Testis (tissue), 2 donors: ENCODE measurements at regions not wholly inside any gene's neighbourhood (a gene's known extent, or its start where the extent isn't known, plus 50 kb on each side); places are given as distances from the start of the nearest gene placed in this dataset.

Source experiments
- DNase-seq: peaks from one replicate; pipeline ENCODE4 v3.0.0-alpha.2; 2019
- H3K27ac ChIP-seq, 2 donors: fragments of 200-600 bp; sonication (generic); one replicate each; pipeline ENCODE4 v1.5.1; 2019
- H3K27me3 ChIP-seq: fragments of 200-600 bp; sonication (generic); one replicate; pipeline ENCODE4 v1.5.1; 2019
- H3K36me3 ChIP-seq: fragments of 200-600 bp; sonication (generic); one replicate; pipeline ENCODE4 v1.5.1; 2017; ENCODE audit warnings: low read depth; ENCODE audit errors: missing control alignments
- H3K4me1 ChIP-seq: fragments of 200-600 bp; sonication (generic); one replicate; pipeline ENCODE4 v1.5.1; 2019
- H3K4me3 ChIP-seq, 2 donors: fragments of 200-600 bp; sonication (generic); one replicate each; pipeline ENCODE4 v1.5.1; 2017 to 2019
- H3K9me3 ChIP-seq: fragments of 200-600 bp; sonication (generic); one replicate; pipeline ENCODE4 v1.5.1; 2017
- POLR2A ChIP-seq: fragments of 450-650 bp; IDR thresholded peaks from one replicate; pipeline ENCODE4 v1.6.1; 2017; ENCODE audit warnings: antibody characterized with exemption, mild to moderate bottlenecking, moderate library complexity
- WGBS, 2 donors: methylation state at CpG; one replicate each; pipeline ENCODE4 v1.1.5; 2018; 5-methylcytosine and 5-hydroxymethylcytosine counted together
- intact Hi-C: fragments of 100-400 bp; cut with DNase I; formaldehyde crosslinking; loops from one replicate; pipeline ENCODE4 v1.15.1; 2023; ENCODE audit warnings: low total_unique reads
- TF ChIP-seq, protein P1 (sequence below), 3 experiments: fragments of 450-650 bp in 2 of 3; fragments of 200-600 bp in 1 of 3; sonication (generic) in 1 of 3; IDR thresholded peaks; one replicate each; pipeline ENCODE4 v1.5.1; 2016 to 2019; ENCODE audit warnings: antibody characterized with exemption in 3 of 3, mild to moderate bottlenecking in 2 of 3, moderate library complexity in 1 of 3

DNA sequence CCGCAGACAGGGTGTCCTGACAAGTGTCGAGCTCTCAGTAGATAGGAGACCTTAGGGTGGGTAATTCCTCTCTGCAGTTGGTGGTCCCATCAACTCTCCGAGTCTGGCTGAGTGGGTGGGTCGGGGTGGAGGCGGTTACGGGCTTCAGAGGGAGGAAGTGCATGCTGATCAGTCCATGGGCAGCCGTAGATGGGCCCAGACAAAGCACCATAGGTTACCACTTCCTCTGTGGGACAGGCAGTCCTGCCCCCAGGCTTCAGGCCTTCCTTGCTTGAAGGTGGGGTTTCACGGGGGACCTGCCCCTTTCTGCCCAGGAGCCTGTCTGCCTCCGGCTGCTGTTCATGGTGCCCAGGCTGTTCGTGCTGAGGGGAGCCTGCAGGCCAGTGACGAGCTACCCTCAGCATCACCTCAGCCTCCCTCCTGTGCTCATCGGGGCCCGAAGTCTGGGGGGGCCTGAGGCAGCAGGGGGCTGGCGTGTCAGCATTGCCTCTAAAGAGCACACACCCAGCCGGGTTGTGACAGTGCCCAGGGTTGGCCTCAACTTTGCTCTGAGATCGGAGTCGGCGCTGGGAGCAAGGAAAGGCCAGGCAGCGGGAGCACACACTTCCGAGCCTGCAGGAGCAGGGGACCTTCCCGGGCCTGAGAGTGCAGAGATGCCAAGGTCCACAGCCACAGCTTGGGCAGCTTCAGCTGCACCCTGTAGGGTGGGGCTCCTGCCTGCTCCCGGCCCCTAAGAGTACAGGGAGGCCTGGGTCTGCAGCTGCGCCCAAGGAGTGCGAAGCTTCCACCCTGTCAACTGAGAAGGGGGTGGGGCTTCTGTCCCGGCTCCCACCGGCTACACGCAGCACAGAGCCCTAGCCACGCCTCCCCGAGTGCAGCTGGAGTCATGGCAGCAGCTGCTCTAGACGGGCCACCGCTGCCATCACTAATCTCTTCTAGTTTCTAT, 225.4 kb upstream of the NRIP1 start:
- Histone ChIP-seq H3K27me3 (no peaks in the 10 kb centered on the region), H3K4me3 (peak overlapping the region in 1 of 2 donors; percentile 29), H3K36me3 (no peaks in the 10 kb centered on the region), H3K27ac (no peak overlapping the region), H3K4me1 (no peaks in the 10 kb centered on the region), H3K9me3 (no peaks in the 10 kb centered on the region)
- DNase-seq: peak; percentile 55
- 47 to 57% methylated on average over 12 to 31 of the region's 31 CpGs for WGBS, 2 donors
- intact Hi-C loops: no loop called here
- TF ChIP-seq POLR2A: no peak
- TF ChIP-seq, protein P1, sequence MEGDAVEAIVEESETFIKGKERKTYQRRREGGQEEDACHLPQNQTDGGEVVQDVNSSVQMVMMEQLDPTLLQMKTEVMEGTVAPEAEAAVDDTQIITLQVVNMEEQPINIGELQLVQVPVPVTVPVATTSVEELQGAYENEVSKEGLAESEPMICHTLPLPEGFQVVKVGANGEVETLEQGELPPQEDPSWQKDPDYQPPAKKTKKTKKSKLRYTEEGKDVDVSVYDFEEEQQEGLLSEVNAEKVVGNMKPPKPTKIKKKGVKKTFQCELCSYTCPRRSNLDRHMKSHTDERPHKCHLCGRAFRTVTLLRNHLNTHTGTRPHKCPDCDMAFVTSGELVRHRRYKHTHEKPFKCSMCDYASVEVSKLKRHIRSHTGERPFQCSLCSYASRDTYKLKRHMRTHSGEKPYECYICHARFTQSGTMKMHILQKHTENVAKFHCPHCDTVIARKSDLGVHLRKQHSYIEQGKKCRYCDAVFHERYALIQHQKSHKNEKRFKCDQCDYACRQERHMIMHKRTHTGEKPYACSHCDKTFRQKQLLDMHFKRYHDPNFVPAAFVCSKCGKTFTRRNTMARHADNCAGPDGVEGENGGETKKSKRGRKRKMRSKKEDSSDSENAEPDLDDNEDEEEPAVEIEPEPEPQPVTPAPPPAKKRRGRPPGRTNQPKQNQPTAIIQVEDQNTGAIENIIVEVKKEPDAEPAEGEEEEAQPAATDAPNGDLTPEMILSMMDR (IDR thresholded peaks at IDR 0.05): no peak

DNA sequence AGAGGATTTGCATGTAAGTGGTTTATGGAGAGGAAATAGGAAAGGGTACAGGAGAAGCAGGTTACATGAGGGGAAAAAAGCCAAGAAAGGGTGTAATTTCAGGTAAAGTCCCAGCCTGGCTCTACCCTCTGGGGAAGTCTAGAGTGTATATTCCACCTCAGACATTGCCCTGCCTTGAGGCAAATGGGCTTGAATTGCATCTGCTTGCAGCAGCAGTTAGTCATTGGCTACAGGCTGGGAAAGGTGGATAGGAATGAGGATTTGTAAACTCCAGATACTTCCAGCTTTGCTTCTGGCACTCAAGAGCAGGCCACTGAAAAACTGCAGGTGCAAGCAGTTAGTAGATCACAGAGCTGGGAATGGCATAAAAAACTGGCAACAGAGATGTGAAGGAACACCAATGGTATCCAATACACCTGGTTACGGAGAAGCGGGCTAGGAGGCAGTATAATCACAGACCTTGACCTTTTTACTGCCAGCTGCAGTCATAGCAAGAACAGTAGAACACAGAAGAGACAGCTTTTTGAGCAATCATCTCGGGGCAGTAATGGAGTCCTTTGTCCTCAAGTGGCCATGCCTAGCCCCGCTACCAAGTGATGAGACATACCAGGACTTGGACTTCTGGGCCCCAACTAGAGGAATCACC, 226.9 kb upstream of the NRIP1 start:
- H3K27me3 ChIP-seq: no peaks in the 10 kb centered on the region
- H3K4me3 ChIP-seq: no peak overlapping the region
- H3K4me1 ChIP-seq: no peaks in the 10 kb centered on the region
- H3K36me3 ChIP-seq: no peaks in the 10 kb centered on the region
- intact Hi-C loops: no loop called here
- no peaks in the 10 kb centered on the region for H3K9me3 ChIP-seq
- TF ChIP-seq, protein P1 (IDR thresholded peaks at IDR 0.05): no peak
- TF ChIP-seq POLR2A: no peak
- 78 to 86% methylated on average over 4 of the region's 4 CpGs for WGBS, 2 donors
- DNase-seq: no peak
- no peak overlapping the region for H3K27ac ChIP-seq

DNA sequence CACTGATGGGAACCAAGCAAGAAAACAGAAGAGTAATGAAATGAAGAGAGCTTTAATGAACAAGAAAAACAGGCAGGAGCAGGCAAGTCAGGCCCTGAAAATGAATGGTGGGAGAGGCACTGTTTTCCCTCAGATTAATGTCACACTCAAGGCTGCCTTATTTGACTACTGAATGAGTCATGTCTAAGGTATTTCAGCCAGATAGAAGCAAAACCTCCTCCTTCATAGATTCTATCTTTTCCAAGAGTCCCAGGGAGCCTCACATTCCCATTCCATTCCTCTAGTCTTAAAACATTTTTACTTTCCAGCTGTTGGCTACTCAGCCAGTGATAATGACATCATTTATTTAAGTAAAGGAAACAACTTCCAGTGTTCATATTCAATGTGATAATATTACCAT, 228.4 kb upstream of the NRIP1 start:
- no peak for DNase-seq
- intact Hi-C loops: no loop called here
- TF ChIP-seq POLR2A: no peak
- TF ChIP-seq, protein P1 (IDR thresholded peaks at IDR 0.05): no peak
- H3K27ac ChIP-seq: no peak overlapping the region
- no peaks in the 10 kb centered on the region for H3K4me1 ChIP-seq
- no peaks in the 10 kb centered on the region for H3K9me3 ChIP-seq
- H3K4me3 ChIP-seq: no peak overlapping the region
- H3K27me3 ChIP-seq: no peaks in the 10 kb centered on the region
- no peaks in the 10 kb centered on the region for H3K36me3 ChIP-seq

DNA sequence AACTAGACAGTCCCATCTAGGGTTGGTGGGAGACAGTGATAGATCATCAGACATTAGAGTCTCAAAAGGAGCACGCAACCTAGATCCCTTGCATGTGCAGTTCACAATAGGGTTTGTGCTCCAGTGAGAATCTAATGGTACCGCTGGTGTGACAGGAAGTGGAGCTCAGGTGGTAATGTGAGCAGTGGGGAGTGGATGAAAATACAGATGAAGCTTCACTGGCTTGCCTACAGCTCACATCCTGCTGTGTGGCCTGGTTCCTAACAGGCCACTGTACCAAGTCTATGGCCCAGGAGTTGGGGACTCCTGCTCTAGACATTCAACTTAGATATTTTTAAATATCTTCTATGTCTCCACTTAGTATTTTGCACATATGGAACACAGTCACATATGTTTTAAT, 231.1 kb upstream of the NRIP1 start:
- intact Hi-C loops: no loop called here
- H3K4me3 ChIP-seq: no peak overlapping the region
- TF ChIP-seq, protein P1 (IDR thresholded peaks at IDR 0.05): no peak
- no peak for TF ChIP-seq POLR2A
- H3K27me3 ChIP-seq: no peaks in the 10 kb centered on the region
- DNase-seq: no peak
- H3K4me1 ChIP-seq: no peaks in the 10 kb centered on the region
- 90 to 99% methylated on average over 1 to 2 of the region's 2 CpGs for WGBS, 2 donors
- H3K27ac ChIP-seq: no peak overlapping the region
- no peaks in the 10 kb centered on the region for H3K36me3 ChIP-seq
- H3K9me3 ChIP-seq: no peaks in the 10 kb centered on the region
